ENCODE measurements at regions not wholly inside any gene's neighbourhood (a gene's known extent, or its start where the extent isn't known, plus 50 kb on each side); places are given as distances from the start of the nearest gene placed in this dataset.

DNA sequence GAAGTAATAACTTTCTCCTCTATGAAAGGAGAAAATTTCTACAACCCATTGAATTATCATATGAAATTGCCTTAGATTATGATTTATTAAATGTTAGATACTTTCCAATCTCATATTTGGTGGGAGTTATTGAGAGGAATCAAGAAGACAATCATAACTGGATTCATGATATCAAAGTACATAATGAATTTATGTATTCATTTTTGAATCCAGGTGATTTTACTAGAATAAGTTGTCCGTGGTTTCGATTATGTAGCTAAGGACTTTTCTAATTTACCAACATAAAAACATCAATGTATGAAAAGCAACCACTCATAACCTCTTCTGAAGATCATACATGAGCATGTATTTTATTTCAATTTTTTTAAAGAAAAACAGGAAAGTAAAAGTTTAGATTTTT, 1225.0 kb upstream of the MIR17HG start:
- no peak for DNase-seq (ENCODE audit: low read depth in 2 of 2)

DNA sequence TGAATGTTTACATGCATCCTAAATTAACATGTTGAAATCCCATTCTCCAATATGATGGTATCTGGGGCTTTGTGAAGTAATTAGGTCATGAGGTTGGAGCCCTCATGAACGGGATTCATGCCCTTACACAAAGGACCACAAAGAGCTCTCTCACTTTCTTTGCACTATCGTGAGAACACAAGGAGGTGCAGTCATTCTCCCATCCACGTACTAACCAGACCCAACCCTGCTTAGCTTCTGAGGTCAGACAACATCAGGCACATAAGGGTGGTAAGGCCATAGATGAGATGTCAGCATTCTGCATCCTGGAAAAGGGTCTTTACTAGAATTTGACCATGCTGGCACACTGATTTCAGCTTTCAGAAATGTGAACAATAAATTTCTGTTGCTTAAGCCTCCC, 1211.9 kb upstream of the MIR17HG start:
- no peak for DNase-seq (ENCODE audit: low read depth in 2 of 2)

DNA sequence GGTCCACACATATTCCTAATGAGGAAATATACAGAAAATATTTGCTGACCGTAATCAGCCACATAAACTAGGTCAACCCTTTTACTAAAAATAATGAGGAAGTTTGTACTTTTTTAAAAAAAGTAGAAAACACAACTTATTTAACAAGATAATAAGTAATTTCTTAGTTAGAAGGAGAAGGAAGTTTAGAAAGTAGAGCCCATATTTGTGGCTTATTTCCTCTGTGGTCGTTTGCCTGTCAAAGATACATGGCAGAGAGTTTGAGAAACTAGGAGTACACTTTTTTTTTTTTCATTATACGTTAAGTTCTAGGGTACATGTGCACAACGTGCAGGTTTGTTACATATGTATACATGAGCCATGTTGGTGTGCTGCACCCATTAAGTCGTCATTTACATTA, 1205.2 kb upstream of the MIR17HG start:
- no peak for DNase-seq (ENCODE audit: low read depth in 2 of 2)

DNA sequence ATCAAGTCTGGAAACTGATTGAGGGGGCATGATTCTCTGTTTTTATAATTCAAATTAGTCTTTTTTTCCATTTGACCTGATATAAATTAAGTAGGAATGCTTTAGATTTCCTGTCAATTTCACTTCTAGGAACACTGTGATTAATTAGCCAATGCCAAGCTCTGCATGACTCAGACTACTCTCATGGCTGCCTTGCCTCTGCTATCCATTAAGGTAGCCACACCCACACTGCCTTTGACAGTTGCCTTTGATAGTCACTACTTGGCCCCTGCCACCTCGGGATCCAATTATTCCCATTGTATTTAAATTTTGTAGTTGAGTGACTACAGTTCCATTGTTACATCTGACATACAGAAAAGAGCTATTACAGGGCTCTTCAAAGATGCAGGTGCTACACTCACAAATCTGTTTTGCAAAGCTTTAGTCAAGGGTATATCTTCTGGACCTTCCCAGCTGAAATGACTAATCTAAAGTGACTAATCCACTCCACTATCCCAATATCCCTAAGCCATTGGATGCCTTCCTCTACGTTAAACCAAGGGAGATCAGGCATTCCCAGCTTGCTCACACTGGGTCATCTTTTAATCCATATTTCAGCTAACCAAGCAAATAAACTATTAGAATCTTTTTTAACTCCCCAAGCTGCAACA, 1193.1 kb upstream of the MIR17HG start:
- no peak for DNase-seq (ENCODE audit: low read depth in 2 of 2)

DNA sequence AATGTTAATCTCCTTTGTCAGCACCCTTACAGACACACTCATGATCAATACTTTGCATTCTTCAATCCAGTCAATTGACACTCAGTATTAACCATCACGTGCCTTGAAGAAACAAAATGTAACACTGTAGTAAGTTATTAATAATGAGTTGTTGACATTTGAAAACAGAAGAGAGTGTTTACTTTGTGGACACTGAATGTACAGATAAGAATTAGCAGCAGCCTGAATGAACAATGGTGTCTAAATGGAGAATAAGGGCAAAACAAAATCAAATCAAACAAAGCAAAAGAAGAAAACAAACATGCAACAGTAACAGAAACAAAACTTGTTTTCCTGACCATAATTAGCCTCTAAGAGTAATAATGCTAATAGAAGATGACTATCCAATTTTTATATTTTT, 1191.1 kb upstream of the MIR17HG start:
- no peak for DNase-seq (ENCODE audit: low read depth in 2 of 2)

DNA sequence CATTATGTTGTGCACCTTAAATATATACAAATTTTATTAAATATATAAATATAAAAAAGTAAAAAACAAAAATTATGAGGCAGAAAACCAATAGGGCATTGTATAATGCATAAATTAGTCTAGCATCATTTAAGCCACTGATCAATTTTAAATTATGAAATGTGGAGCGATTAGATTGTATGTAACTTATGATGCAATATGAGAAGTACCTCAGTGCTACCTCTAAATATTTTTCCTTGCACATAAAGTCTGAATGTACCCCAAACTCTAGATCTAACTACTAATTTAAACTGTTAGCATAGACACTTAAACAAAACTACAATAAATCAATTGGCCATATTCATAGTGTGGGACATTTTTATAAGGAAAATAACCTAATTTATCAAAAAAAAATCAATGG, 1178.5 kb upstream of the MIR17HG start:
- no peak for DNase-seq (ENCODE audit: low read depth in 2 of 2)

DNA sequence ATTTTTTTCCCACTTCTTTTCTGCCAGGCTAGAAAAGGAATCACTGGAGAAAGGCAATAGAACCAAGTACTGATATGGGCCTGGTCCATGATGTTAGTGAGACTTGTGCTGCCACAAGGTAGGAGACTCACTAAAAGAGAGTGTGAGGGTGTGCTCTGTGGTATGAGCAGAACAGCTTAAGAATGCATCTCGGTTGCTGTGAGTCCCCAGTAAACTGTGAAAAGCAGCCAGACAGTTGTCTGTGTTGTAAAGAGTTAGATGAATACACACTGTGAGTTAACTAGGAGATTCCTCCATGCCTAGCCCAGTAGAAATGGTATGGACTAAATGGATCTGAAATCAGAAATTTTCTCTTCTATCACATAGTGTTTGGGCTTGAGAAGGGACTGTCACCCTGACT, 1177.3 kb upstream of the MIR17HG start:
- DNase-seq (ENCODE audit: low read depth in 2 of 2), result no peak

DNA sequence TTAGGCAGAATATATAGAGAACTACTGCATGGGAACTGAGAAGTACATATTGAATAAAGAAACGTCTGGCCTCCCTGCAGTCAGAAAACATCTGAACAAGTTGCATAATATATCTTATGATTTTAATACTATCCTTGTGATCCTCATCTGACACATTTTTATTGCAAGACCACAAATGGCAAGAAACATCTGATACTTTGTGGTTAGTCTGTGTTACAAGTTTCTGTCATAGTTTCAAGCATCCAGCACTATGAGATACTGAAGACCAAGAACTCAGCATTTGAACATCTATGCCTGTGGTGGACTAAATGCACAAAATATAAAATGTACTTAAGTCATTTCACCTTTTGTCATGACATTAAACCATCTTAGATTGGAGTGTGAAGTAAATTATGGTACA, 1175.8 kb upstream of the MIR17HG start:
- DNase-seq (ENCODE audit: low read depth in 2 of 2), result no peak

DNA sequence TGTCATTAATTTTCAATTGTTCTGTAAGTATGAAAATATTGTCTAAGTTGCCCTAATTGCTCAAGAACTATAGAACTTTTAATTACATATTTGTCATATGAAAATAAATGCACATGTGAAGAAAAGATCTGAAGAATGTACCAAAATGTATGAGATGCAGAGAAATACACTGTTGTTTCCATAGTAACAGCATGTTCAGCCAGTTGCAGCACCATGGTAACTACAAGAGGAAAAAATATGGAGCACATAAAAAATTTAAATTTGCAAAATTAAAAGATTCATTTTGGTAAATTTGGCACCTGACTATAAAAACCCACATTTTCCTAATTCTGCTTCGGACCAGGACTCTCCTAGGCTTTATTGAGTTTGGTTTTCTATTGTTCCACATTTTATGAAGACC, 1170.0 kb upstream of the MIR17HG start:
- no peak for DNase-seq (ENCODE audit: low read depth in 2 of 2)

DNA sequence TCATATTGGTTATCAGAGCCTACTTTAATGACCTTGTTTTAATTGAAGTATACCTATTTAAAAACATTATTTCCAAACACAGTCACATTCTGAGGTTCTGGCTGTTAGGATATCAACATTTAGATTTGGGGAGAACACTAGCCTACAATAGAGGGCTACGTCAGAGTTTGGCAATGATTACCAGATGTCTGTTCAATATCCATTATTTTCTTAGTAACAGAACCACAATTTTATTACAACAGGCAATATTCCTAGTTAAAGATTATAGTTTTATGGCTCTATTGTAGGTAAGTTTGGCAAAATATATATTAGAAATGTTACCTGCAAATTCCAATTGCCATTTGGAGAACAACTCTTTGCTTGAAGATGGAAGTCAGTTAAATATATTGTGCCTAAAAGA, 1163.1 kb upstream of the MIR17HG start:
- no peak for DNase-seq (ENCODE audit: low read depth in 2 of 2)

DNA sequence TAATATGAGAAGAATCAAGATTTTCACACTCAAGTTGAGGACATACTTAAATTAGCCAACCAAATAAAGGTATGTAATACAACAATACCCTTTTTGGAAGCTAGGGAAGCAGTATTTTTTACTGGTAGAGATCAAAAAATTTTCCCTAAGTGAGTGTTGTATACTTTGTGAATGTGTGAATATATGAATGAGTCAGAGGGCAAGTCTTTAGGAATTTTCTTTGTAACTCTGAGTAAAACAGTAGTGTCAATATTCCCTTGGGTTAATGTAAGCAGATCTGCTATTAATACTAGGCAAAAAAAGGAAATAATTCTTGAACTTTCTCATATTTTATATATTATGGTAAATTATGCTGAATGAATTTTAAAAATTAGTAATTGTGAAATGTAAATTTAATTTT, 1161.8 kb upstream of the MIR17HG start:
- no peak for DNase-seq (ENCODE audit: low read depth in 2 of 2)

DNA sequence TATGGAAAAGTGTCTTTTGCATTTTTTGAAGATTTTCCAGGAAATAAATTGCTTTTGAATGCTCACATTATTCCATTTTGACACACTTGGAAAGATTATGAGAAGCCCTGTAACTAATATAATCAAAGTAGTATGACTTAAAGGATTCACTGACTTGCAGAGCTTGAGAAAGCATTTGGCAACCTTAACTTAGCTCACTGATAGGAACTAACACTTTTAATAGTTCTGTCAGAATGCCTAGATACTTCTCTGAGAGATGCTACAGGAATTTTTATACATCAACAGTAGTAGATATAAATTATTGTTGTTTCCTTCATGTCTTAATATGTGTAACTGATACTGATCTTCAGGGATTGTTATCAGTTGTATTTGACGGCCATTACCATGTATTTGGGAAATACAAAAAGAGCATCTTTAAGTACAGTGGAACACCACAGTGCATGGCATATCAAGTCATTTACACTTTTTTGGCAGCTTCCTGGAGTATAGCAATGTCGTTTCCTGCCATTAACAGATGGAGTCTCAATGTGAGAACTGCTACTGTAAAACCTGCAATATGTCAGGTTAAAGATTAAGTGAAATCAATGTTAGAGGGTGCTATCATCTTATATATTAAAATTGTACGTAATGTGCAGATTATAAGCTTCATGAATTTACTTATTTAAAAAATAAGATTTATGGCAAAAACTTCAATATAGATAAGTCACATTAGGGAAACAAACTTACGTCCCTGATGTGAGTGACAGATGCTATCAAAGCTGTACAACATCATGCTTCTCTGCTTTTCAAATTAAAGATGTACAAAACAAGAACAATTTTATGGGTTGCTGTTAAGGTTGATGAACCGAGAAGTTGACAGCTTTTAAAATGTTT, 1159.8 kb upstream of the MIR17HG start:
- DNase-seq (ENCODE audit: low read depth in 2 of 2), result no peak

DNA sequence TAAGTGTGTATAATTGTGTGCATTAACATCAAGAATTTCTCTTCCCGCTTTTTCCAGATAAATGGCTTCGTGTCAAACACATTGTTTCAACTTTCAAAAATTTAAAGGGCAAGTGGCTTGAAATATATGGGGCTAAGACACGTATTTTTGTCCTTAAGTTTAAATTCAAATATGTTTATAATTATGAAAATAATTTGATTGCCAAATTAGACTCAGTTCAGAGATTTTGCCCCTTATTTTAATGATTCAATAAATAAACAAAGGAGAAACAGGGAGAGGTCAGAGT, 1159.2 kb upstream of the MIR17HG start:
- DNase-seq (ENCODE audit: low read depth in 2 of 2), result no peak

DNA sequence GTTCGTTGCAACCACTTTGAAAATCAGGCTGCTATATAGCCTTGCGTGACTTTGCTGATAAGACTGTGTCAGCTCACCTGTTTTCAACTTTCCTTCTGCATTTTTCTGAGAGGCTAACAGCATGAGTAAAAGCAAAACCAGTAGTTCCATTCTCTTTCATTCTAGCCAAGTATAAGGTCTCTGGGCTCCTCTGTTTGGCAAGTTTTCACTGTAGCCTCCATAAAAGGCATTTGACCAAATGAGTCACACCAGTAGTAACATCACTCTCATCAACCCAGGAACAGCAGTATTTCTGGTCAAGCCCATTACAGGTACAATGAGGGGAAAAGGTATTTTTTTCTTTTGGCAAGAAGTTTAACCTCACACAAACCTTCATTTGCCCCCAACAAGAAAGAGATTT, 1149.8 kb upstream of the MIR17HG start:
- no peak for DNase-seq (ENCODE audit: low read depth in 2 of 2)

DNA sequence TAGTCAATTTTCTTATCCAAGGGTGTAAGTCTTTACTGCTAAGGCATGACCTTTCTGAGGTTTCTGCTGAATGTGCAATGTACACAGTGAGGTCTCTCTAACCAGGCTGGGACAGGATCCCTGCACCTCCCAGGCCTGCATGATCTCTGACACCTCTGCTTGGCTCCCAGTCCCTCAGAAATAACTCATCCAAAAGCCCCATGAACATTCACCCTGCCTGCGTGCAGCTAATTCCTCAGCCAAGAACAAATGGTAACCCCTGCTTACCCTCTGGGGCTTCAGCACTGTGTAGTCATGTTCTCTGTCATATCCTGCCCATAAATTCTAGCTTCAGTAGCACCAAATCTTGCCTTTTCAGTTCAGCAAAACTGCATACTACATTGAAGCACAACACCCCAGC, 1146.3 kb upstream of the MIR17HG start:
- DNase-seq (ENCODE audit: low read depth in 2 of 2), result no peak

DNA sequence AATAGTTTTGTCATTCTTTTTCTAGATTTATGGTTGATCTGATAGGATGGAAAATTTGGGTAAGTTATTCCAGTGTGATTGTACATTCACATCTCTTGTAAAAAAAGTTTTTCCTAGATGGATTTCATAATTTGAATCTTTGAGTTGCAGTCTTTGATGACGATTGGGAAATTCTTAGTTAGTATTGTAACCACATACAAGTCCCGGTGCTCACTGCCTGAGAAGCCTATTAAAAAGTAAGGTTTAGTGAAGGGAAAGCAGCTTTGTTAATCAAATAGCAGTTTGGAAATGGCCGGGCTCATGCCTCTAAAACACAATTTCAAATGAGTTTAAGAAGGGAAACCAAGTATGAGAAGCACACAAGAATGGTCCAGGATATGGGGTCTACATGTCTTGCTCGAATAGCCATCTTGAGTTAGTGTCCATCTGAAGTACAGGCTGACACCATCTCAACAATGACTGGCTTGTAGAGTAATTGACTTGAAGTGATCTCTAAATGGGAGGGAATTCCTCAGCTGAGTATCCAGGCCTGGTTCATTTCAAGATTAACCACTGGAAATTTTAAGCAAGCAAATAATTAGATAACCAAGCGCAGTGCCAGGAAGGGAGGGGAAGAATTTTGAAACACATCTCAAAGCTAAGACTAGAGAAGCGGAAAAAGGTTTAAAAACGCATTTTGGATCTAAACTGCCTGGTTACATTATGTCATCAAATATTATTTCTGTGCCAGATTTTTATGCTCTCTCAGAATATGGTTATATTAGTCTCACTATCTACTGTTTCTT, 1145.6 kb upstream of the MIR17HG start:
- DNase-seq (ENCODE audit: low read depth in 2 of 2), result no peak

DNA sequence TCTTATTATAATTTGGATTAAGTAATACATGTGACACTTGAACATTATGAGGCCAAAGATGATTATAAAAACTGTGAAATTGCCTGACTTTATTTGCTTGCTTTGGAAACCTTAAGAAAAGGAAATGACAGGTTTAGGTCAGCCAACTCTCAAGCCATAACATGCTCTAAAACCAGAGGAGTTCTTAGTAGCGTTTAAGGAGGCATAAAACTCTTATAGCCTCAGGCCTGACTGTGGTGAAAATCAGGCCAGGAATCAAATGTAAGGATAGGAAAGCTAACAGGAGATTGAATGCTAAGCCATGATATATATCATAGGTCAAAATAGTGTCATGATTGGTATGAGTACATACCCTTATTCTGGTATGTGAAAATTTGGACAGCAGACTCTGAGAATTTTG, 1142.4 kb upstream of the MIR17HG start:
- DNase-seq (ENCODE audit: low read depth in 2 of 2), result no peak

DNA sequence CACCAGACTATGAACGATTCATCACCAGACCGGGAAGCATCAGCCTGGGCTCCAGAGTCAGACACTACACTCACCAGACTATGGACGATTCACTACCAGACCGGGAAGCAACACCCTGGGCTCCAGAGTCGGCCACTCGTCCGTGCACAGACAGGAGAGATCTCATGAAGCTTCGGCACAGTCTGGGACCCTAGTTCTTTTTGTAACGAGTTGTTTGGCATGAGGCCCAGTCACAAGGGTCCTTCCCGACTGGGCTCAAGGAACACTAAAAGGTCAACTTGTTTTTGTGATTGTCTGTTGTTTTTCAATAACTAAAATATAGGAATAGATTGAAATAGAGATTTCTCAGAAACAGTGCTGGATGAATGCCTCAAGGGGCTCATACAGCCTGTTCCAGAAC, 1141.6 kb upstream of the MIR17HG start:
- no peak for DNase-seq (ENCODE audit: low read depth in 2 of 2)

DNA sequence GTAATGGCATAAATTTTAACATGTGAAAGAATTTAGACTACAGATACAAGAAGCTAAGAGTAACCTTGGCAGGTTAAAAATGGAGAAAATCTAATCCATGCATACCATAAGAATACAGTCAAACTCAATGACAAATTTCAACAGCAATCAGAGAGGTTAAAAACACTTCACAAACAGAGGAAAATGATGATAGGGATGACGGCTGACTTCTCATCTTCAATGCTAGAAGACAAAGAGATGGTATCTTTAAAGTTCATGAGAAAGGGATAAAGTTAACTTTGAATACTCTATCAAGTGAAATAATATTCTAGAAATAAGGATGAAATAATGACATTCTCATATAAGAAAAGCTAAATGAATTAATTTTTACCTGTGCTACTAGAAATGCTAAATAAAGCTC, 1130.2 kb upstream of the MIR17HG start:
- DNase-seq (ENCODE audit: low read depth in 2 of 2), result no peak

DNA sequence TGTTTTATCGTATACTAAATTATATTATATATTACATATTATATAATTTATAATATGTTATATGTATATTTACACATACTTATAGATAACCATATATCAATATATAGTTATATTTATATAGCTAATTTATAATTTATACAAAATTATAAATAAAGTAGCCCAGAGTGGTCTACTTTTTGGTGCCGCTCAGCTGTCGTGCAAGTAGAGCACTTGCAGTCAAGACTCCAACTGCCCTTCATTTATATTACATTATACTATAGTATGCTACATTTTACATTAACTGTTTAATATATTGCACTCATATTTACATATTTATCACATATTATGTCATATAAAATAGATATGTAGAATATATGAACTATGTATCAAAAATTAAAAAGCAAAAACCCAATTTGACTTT, 1124.7 kb upstream of the MIR17HG start:
- no peak for DNase-seq (ENCODE audit: low read depth in 2 of 2)

DNA sequence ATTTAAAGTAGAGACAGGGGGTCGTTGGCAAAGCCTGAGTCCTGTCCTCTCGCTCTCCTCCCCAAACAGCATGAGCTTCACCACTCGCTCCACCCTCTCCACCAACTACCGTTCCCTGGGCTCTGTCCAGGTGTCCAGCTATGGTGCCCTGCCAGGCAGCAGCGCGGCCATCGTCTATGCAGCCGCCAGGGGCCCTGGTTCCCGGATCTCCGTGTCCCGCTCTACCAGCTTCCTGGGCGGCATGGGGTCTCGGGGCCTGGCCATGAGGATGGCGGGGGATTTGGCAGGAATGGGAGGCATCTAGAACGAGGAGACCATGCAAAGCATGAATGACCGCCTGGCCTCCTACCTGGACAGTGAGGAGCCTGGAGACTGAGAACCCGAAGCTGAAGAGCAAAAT, 1117.2 kb upstream of the MIR17HG start:
- no peak for DNase-seq (ENCODE audit: low read depth in 2 of 2)

DNA sequence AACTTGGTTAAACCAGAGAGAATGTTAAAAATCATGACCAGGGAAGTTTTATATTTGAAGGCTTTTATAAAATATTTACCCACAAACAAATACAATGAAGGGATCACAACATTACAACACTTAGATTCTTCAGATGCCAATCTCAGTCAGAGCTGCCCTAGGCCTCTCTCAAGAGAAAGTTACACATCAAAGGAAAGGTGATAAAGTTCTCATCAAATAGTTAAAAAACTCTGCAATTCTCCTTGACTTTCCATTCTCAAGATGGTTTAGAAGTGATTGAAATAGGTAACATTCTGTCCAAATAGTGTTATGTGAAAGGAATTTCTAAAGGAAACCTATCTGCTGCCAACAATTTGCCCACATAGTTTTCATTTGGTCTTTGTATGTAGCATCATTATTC, 1115.2 kb upstream of the MIR17HG start:
- DNase-seq (ENCODE audit: low read depth in 2 of 2), result no peak
